K562 (cell line): ENCODE measurements at regions not wholly inside any gene's neighbourhood (a gene's known extent, or its start where the extent isn't known, plus 50 kb on each side); places are given as distances from the start of the nearest gene placed in this dataset.

Source experiments
- CTBP1 ChIP-seq: fragments of 450-650 bp; IDR thresholded peaks from 2 replicates; pipeline ENCODE4 v1.6.1; 2016; ENCODE audit warnings: borderline replicate concordance
- GABPA ChIP-seq: fragments of 200-800 bp; sonication (Bioruptor generic); conservative IDR thresholded peaks from 2 replicates; pipeline ENCODE4 v1.6.1; 2016; ENCODE audit warnings: low read depth, missing genetic modification characterization, missing compliant biosample characterization
- HCFC1 ChIP-seq: IDR thresholded peaks from 2 replicates; pipeline ENCODE4 v1.6.1; 2012; ENCODE audit warnings: low read depth, low read length, improper control_type of control experiment
- PCBP1 ChIP-seq: fragments of 200-400 bp; formaldehyde crosslinking; IDR thresholded peaks from 2 replicates; pipeline ENCODE4 v1.6.1; 2018; ENCODE audit warnings: mild to moderate bottlenecking, low read depth, low read length; ENCODE audit not compliant: poor library complexity, severe bottlenecking
- POLR2AphosphoS5 ChIP-seq: IDR thresholded peaks from 2 replicates; pipeline ENCODE4 v1.6.1; 2011; ENCODE audit warnings: mild to moderate bottlenecking, low read depth, low read length, moderate library complexity; ENCODE audit not compliant: control insufficient read depth, insufficient read depth
- PTRF ChIP-seq: fragments of 450-650 bp; IDR thresholded peaks from 2 replicates; pipeline ENCODE4 v1.6.1; 2016; ENCODE audit warnings: mild to moderate bottlenecking, missing genetic modification characterization, missing compliant biosample characterization
- TBP ChIP-seq: optimal IDR thresholded peaks from 2 replicates; pipeline ENCODE3; 2011; ENCODE audit warnings: low read depth, low read length, improper control_type of control experiment
- ZNF253 ChIP-seq: fragments of 250-450 bp; sonication (Bioruptor Pico); conservative IDR thresholded peaks from 2 replicates; pipeline ENCODE4 v1.6.1; 2021; ENCODE audit warnings: mild to moderate bottlenecking
- TF ChIP-seq, protein P1 (sequence below), 3 experiments: fragments of 200-800 bp in 1 of 3; sonication (Bioruptor generic) in 1 of 3; sonication (generic) in 1 of 3; formaldehyde crosslinking in 1 of 3; IDR thresholded peaks; 2 replicates each; pipeline versions ENCODE4 v1.6.1 to v1.8.0; 2016 to 2022; ENCODE audit warnings: mild to moderate bottlenecking in 2 of 3, missing compliant biosample characterization in 2 of 3, missing genetic modification characterization in 2 of 3, missing genetic modification reagents in 1 of 3
- TF ChIP-seq, protein P2 (sequence below), 3 experiments: IDR thresholded peaks in 2 of 3; conservative IDR thresholded peaks in 1 of 3; 2 replicates each; pipeline ENCODE4 v1.5.1; 2011 to 2012; ENCODE audit warnings: low read length in 3 of 3, mild to moderate bottlenecking in 3 of 3, control low read depth in 2 of 3, improper control_type of control experiment in 1 of 3, inconsistent platforms in 1 of 3, low read depth in 1 of 3, mixed read lengths in 1 of 3, moderate library complexity in 1 of 3; ENCODE audit not compliant: insufficient read depth in 2 of 3

DNA sequence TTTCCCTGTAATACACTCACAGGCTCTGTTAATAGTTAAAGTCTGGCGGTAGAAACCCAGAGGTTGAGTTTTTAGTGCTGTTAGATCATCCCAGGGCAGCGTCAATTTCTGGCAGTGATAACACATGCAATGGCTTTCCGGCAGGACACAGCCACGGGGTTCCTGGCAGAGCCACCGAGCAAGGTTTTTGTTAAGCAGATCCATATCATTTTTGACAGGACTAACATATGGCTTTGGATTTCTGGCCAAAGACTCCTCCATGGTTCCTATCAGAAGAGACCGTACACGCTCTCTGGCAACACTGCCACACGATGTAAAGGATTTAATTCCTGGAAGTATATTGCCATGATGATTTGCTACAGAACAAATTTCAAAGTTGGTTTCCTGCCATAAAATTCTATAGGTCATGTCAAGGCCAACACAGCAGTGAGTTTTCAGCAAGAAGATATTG, 854.3 kb downstream of the LRRTM4 start:
- TF ChIP-seq ZNF253 (CRISPR knock-in tag) (no peak), HCFC1 (no peak), CTBP1 (no peak), GABPA (no peak), POLR2AphosphoS5 (no peak), PTRF (tag) (no peak), PCBP1 (no peak), TBP (no peak)
- TF ChIP-seq, protein P1, sequence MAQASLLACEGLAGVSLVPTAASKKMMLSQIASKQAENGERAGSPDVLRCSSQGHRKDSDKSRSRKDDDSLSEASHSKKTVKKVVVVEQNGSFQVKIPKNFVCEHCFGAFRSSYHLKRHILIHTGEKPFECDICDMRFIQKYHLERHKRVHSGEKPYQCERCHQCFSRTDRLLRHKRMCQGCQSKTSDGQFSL (CRISPR knock-in tag; IDR thresholded peaks at IDR 0.05): no peak
- TF ChIP-seq, protein P1 (tag; IDR thresholded peaks at IDR 0.05): no peak
- TF ChIP-seq, protein P2, sequence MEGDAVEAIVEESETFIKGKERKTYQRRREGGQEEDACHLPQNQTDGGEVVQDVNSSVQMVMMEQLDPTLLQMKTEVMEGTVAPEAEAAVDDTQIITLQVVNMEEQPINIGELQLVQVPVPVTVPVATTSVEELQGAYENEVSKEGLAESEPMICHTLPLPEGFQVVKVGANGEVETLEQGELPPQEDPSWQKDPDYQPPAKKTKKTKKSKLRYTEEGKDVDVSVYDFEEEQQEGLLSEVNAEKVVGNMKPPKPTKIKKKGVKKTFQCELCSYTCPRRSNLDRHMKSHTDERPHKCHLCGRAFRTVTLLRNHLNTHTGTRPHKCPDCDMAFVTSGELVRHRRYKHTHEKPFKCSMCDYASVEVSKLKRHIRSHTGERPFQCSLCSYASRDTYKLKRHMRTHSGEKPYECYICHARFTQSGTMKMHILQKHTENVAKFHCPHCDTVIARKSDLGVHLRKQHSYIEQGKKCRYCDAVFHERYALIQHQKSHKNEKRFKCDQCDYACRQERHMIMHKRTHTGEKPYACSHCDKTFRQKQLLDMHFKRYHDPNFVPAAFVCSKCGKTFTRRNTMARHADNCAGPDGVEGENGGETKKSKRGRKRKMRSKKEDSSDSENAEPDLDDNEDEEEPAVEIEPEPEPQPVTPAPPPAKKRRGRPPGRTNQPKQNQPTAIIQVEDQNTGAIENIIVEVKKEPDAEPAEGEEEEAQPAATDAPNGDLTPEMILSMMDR (IDR thresholded peaks at IDR 0.05 in 2 of 3, conservative IDR thresholded peaks at IDR 0.05 in 1 of 3; ENCODE audit: insufficient read depth in 2 of 3, low read depth in 1 of 3, low read length in 3 of 3): no peak
